ENCODE measurements at regions not wholly inside any gene's neighbourhood (a gene's known extent, or its start where the extent isn't known, plus 50 kb on each side); places are given as distances from the start of the nearest gene placed in this dataset.
"Not testable (repeated sequence)": the region's sequence is repeated elsewhere in the genome, so short reads cannot be mapped to it uniquely, and the experiment has no call there.

DNA sequence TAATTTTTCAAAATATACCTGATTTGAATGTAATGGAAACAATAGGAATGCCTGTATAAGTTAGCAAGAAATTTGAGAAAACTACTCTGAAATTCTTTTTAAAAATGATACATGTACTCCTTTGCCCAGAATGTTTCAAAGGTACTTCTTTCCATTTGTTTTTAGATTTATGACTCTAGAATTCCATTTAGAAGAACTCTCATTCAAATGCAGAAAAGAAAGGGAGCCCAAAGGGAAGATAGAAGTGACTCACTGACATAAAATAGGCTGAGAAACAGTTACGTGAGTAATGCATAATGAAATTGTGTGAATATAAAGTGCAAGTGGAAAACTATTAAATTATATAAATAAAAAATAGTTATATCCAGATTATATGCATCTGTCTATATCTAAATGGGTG lies 926.3 kb downstream of the TAF11L14 start:
- DNase-seq (ENCODE audit: low read depth) = no peak

DNA sequence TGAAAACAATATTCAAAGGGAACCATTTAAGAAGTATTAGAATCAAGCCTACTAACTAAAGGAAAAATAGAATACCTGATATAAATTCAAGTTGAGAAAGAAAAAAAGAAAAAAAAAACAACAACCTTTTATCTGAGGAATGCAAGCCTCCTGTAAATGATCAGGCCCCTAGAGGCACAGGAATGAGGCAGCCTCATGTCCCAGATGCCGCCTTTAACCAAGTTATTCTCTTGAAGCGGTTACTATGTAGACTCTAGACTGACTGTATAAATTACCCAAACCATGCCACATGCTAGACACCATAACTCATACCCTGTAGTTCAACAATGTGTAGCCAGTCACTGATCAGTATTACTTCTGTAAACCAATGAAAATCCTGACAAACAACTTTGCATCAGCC lies 929.6 kb downstream of the TAF11L14 start:
- DNase-seq (ENCODE audit: low read depth) = no peak

GRCh38 chr5:18566671-18567070 lies 932.4 kb downstream of the TAF11L14 start:
- DNase-seq (ENCODE audit: low read depth) = no peak

- DNase-seq (ENCODE audit: low read depth) = no peak
These were observed 942.3 kb downstream of the TAF11L14 start for GRCh38 chr5:18576586-18576985.

- DNase-seq (ENCODE audit: low read depth) = no peak
These were observed 966.9 kb downstream of the TAF11L14 start for GRCh38 chr5:18601185-18601584.

GRCh38 chr5:18602402-18602801 lies 968.1 kb downstream of the TAF11L14 start:
- DNase-seq (ENCODE audit: low read depth) = no peak

DNA sequence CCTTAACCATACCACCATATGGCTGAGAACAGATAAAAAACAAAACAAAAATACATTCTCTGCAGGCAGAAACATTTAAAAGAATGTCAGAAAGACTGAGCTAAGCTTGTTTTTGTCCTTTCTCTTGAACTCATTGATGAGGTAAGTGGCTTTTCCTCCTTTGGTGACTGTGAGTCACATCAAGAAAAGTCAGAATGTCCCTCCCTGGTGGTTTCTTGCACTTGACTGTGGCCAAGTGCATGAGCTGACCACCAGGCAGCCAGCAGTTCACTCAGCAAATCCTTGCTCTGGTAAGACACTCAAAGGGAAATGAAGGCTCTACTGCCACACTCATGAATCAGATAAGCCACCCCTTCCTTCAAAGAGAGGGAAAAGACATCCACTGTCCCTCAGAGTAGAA lies 970.9 kb downstream of the TAF11L14 start:
- DNase-seq (ENCODE audit: low read depth) = no peak

DNA sequence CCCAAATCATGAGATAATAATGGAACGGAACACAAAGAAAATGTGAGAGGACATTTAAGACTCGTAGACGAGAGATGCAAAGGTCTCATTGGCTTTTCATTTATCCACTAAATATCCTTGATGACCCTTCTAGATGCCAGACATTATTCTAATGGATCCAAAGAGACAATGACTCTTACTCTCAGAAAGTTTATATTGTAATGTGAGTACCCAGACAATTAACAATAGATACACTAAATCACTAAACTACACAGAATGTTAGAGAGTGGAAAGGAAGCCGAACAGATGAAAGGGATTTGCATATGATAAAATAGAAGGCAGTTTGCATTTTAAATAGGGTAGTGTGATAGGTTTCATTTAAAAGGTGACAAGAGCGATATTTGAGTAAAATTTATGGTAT lies 973.3 kb downstream of the TAF11L14 start:
- DNase-seq (ENCODE audit: low read depth) = no peak

- DNase-seq (ENCODE audit: low read depth) = not testable (repeated sequence)
These were observed 982.9 kb downstream of the TAF11L14 start for GRCh38 chr5:18617191-18617590.

DNA sequence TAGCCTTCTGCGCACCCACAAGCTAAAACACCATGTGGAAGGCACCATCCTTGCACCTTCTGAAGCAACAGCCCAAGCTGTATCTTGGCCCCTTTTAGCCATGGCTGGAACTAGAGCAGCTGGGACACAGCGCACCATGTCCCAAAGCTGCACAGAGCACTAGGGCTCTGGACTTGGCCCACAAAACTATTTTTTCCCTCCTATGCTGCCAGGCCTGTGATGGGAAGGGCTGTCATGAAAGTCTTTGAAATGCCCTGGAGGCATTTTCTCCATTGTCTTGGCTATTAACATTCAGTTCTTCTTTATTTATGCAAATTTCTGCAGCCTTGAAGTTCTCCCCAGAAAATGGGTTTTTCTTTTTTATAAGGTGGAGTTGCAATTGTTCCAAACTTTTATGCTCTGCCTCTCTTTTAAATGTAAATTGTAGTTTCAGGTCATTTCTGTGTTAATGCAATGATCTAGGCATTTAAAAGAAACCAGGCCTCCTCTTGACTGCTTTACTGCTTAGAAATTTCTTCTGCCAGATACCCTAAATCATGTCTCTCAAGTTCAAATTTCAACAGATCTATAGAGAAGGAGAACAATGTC lies 996.3 kb downstream of the TAF11L14 start:
- DNase-seq (ENCODE audit: low read depth) = no peak

GRCh38 chr5:18652404-18653215 lies 1018.4 kb downstream of the TAF11L14 start:
- DNase-seq (ENCODE audit: low read depth) = no peak

DNA sequence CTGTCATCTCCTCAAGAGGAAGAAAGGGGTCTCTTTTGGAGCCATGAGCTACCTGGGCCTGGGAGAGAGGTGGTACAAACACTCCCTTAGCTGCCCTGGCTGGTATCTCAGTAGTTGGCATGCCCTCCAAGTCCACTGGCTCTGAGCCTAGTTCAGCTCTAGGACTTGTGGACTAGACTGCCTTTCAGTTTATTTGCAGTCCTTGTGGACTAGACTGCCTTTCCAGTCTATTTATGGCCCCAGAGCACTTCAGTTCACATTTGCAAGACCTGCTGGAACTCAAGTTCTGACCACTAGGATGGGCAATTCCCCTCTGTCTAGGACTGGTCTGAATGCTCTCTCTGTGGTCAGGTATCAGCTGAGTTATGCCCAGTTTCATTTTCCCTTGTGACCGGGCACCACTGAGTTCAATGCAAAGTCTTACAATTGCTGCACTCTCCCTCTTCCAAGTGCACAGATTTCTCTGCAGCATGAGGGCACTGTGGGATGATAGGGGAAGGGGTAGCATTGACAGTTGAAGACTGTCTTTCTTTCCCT lies 1019.0 kb downstream of the TAF11L14 start:
- no peak for DNase-seq (ENCODE audit: low read depth)

DNA sequence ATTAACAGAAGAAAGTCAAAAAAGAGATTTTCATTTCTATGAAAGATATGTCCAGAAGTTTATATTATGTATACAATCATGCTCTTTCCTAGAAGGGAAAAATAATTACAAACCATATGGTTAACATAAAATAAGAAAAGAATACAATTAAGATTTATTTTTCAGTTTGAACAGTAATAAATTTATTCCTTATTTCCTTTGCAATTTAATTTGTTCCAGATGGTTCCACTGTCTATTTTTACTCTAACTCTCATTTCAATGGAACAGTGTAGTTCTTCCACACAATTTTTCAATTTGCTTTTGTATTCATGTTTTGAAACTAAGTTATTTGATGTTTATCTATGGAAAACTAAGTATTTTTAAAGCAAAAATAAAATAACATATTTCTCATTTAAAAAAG lies 1026.3 kb downstream of the TAF11L14 start:
- no peak for DNase-seq (ENCODE audit: low read depth)

- DNase-seq (ENCODE audit: low read depth) = no peak
These were observed 1028.0 kb downstream of the TAF11L14 start for GRCh38 chr5:18662231-18662630.

DNA sequence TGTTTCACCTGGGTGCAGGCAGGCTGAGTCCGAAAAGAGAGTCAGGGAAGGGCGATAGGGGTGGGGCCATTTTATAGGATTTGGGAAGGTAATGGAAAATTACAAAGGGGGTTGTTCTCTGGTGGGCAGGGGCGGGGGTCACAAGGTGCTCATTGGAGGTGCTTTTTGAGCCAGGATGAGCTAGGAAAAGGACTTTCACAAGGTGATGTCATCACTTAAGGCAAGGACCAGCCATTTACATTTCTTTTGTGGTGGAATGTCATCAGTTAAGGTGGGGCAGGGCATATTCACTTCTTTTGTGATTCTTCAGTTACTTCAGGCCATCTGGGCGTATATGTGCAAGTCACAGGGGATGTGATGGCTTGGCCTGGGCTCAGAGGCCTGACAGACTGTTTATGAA lies 1040.0 kb downstream of the TAF11L14 start:
- not testable (repeated sequence) for DNase-seq (ENCODE audit: low read depth)

- no peak for DNase-seq (ENCODE audit: low read depth)
These were observed 1040.8 kb downstream of the TAF11L14 start for GRCh38 chr5:18675041-18675440.

GRCh38 chr5:18686253-18686652 lies 1052.0 kb downstream of the TAF11L14 start:
- no peak for DNase-seq (ENCODE audit: low read depth)

DNA sequence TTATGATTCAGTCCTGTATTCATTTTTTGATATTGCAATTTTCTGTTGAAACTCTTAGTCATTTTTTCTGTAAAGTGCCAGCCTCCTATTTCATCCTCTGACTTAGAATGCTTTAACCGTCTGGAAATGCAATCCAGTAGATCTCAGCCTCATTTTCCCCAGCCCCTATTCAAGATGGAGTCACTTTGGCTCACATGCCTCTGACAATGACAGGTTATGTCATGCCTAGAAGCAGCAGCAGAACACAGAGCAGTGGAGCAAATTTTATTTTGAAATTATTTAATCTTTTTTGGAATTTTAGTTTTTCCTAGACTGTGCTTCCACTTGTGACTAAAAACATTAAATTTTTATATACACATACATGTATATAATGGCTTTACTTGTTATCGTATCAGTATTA lies 1053.2 kb downstream of the TAF11L14 start:
- DNase-seq (ENCODE audit: low read depth) = no peak

- no peak for DNase-seq (ENCODE audit: low read depth)
These were observed 1065.4 kb downstream of the TAF11L14 start for GRCh38 chr5:18699681-18700080.

- DNase-seq (ENCODE audit: low read depth) = no peak
These were observed 1068.6 kb downstream of the TAF11L14 start for GRCh38 chr5:18702821-18703220.

- no peak for DNase-seq (ENCODE audit: low read depth)
These were observed 1078.8 kb downstream of the TAF11L14 start for GRCh38 chr5:18712936-18713485.

DNA sequence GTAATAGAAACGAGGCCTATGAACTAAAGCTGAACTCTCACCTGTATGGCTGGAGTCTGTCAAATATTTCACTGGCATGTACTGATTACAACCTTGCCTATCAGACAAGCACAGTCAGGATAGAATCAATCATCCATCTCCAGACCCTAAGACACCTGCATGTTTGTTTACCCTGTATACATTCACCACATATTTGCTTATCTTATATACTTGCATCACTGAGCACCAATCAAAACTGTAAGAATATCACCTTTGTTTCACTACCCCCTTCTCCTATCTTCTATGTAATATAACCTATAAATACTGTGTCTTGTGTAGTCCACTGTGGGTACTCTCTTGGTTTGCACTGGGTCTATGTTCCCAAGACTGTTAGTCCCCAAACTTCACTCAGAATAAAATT lies 1085.7 kb downstream of the TAF11L14 start:
- no peak for DNase-seq (ENCODE audit: low read depth)
